ENCODE measurements at regions not wholly inside any gene's neighbourhood (a gene's known extent, or its start where the extent isn't known, plus 50 kb on each side); places are given as distances from the start of the nearest gene placed in this dataset.

DNA sequence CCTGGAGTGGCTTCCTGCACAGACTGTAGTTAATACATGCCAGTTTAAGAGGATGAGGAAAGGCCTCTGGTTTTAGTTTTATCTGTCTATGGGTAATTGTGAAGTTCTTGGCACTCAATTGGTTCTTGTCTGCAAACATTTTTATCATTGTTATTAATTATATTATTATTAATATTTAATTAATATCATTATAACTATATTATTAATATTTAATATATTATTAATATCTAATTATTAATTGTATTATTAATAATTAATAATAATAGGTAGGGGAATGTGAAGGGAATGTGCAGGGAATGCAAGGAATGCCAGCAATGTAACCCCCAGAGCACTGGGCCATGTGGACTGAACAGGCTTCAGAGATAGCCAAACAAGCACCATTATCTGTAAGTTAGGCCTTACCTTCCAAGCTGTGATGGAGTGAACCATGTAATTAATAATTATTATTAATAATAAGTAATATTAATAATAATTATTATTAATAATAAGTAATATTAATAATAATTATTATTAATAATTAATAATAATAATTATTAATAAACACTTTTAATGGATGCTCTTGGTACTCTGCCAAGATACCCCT, 79.8 kb upstream of the NMNAT3 start:
- Histone ChIP-seq H3K27ac (no peak overlapping the region), H3K4me3 (no peak overlapping the region)
- TF ChIP-seq, protein P1, sequence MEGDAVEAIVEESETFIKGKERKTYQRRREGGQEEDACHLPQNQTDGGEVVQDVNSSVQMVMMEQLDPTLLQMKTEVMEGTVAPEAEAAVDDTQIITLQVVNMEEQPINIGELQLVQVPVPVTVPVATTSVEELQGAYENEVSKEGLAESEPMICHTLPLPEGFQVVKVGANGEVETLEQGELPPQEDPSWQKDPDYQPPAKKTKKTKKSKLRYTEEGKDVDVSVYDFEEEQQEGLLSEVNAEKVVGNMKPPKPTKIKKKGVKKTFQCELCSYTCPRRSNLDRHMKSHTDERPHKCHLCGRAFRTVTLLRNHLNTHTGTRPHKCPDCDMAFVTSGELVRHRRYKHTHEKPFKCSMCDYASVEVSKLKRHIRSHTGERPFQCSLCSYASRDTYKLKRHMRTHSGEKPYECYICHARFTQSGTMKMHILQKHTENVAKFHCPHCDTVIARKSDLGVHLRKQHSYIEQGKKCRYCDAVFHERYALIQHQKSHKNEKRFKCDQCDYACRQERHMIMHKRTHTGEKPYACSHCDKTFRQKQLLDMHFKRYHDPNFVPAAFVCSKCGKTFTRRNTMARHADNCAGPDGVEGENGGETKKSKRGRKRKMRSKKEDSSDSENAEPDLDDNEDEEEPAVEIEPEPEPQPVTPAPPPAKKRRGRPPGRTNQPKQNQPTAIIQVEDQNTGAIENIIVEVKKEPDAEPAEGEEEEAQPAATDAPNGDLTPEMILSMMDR (IDR thresholded peaks at IDR 0.05): no peak
- no peak for DNase-seq (ENCODE audit: low spot score)

DNA sequence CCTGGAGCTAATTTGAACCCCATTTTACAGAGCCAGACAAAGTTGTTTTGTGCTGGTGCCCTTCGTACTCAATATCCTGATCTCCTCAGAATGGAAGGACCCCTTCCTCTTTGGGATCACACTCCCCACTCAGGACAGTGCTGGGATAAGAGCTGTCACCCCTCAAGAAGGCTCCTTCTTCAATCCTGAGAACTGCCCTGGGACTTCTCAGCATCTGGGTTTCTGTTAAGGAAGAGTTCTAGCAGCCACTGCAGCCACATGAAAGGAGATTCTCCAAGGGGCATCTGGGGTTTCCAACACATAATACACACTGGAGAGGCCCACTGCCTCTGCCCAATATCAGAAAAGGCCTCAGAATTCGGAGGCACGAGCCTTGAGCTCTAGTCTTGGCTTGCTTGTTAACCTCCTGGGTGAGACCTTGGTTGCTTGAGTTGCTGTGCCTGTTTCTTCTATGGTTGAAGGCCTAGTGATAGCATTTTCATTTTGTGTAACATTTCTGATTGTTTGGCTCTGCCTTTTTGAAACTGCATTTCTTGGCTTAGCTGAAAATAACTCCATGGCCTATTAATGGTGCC, 78.8 kb upstream of the NMNAT3 start:
- H3K27ac ChIP-seq: no peak overlapping the region
- no peak overlapping the region for H3K4me3 ChIP-seq
- no peak for DNase-seq (ENCODE audit: low spot score)
- TF ChIP-seq, protein P1 (IDR thresholded peaks at IDR 0.05): no peak

DNA sequence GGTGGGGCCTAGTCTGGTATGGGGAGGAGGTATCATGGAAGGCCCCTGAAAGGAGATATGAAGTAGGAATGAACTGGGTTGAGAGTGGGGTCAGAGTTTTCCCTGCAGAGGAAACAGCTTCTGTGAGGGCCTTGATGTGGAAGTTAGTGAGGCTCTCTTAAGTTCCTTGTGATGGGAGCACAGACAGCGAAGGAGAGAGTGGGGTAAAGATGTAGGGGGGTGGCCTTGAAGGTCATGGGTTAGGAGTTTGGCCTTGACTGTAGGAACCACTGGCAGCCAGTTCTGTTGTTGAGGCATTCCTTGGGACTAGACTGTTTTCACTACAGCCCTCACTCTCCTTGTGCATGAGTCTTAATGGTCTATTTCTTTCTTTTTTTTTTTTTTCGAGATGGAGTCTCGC, 77.8 kb upstream of the NMNAT3 start:
- DNase-seq (ENCODE audit: low spot score): no peak
- TF ChIP-seq, protein P1 (IDR thresholded peaks at IDR 0.05): no peak
- Histone ChIP-seq H3K4me3 (no peak overlapping the region), H3K27ac (no peak overlapping the region)

DNA sequence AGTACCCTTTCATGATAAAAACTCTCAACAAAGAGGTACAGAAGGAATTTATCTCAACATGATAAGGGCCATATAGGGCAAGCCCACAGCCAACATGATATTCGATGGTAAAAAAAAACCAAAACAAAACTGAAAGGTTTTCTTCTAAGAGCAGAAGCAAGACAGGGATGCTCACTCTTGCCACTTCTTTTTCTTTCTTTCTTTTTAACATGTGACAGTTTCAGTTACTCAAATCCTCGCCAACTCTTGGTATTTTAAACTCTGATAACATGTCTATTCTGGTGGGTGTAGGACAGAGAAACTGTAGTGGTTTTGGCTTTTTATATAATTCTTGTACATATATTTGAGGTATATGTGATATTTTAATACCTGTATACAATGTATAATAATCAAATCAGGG, 74.0 kb upstream of the NMNAT3 start:
- TF ChIP-seq, protein P1 (IDR thresholded peaks at IDR 0.05): no peak
- no peak overlapping the region for H3K27ac ChIP-seq
- no peak overlapping the region for H3K4me3 ChIP-seq
- DNase-seq (ENCODE audit: low spot score): no peak

DNA sequence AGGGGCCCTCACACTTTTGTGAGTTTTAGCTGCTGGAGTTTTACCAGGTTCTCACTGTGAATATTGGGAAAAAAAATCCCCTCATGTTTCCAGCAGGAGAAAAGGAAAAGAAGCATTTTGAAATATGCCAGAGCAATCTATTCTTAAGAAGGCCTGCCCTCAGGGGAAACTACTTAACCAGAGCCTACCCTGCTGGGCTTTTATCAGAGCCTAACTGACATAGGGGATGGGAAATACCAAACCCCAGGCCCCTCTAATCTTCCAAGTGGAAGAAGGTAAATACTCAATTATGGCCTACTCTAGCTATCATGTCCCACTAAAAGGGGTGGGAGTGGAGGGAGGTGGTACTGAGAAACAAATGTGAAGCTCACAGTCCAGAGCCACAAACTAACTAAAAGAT, 68.7 kb upstream of the NMNAT3 start:
- H3K4me3 ChIP-seq: no peak overlapping the region
- TF ChIP-seq, protein P1 (IDR thresholded peaks at IDR 0.05): no peak
- H3K27ac ChIP-seq: no peak overlapping the region
- no peak for DNase-seq (ENCODE audit: low spot score)

DNA sequence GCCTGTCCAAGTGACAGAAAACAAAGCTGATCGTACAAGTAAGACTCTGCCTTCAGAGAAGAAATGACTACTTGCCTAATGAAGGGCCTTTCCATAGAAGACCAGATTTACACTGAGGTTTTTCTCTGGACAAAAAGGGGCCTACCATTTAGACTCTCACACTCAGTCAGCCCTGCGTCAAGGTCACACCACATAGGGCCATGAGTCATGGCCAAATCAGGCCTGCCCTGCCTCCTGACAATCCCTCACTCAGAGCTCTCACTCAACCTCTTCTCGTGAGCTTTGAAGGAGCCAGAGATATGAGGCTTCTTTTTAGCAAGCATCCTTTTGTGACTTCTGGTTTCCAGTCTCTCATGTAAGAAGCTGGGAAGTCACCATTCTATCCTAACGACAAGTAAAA, 68.1 kb upstream of the NMNAT3 start:
- TF ChIP-seq, protein P1 (IDR thresholded peaks at IDR 0.05): no peak
- no peak for DNase-seq (ENCODE audit: low spot score)
- Histone ChIP-seq H3K27ac (no peak overlapping the region), H3K4me3 (no peak overlapping the region)

DNA sequence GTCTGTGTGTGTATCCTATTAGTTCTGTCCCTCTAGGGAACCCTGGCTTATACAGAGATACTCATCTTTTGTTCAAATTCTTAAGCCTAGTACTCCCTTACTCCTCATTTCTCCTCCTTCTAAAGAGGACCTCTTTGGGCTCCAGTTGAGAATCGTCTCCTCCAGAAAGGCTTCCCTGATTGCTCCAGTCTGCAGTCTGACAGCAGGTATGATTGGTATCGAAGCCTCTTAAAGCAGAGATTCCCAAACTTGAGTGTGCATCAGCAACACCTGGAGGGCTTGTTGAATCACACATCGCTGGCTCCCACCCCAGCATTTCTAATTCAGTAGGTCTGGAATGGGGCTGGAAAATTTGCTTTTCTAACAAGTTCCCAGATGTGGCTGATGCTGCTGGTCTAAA, 60.9 kb upstream of the NMNAT3 start:
- no peak for DNase-seq (ENCODE audit: low spot score)
- H3K27ac ChIP-seq: no peak overlapping the region
- H3K4me3 ChIP-seq: no peak overlapping the region
- TF ChIP-seq, protein P1 (IDR thresholded peaks at IDR 0.05): no peak
